ENCODE measurements at regions not wholly inside any gene's neighbourhood (a gene's known extent, or its start where the extent isn't known, plus 50 kb on each side); places are given as distances from the start of the nearest gene placed in this dataset.

- TF ChIP-seq RAD21 (conservative IDR thresholded peaks at IDR 0.05 in 1 of 2, IDR thresholded peaks at IDR 0.05 in 1 of 2) (no peak), POLR2A (IDR thresholded peaks at IDR 0.05; ENCODE audit: low read length) (no peak), MYC (IDR thresholded peaks at IDR 0.05; ENCODE audit: borderline replicate concordance, low read length) (no peak), PHF8 (IDR thresholded peaks at IDR 0.05; ENCODE audit: borderline replicate concordance, low read depth) (no peak), CTCF (IDR thresholded peaks at IDR 0.05) (no peak), FOSL2 (IDR thresholded peaks at IDR 0.05) (no peak), FOSL2 (CRISPR knock-in tag; IDR thresholded peaks at IDR 0.05) (no peak), CBX2 (IDR thresholded peaks at IDR 0.05; ENCODE audit: borderline replicate concordance, low read depth) (no peak), RFX5 (IDR thresholded peaks at IDR 0.05) (no peak), RCOR1 (IDR thresholded peaks at IDR 0.05; ENCODE audit: low read depth, low read length) (no peak), ATOH8 (CRISPR knock-in tag; IDR thresholded peaks at IDR 0.05; ENCODE audit: low read depth) (no peak), CHD2 (IDR thresholded peaks at IDR 0.05; ENCODE audit: low read length, partially characterized antibody) (no peak)
Measured at GRCh38 chr3:18030371-18030870, 288.0 kb upstream of the TBC1D5 start.

All from A549 (cell line).